ENCODE measurements at regions not wholly inside any gene's neighbourhood (a gene's known extent, or its start where the extent isn't known, plus 50 kb on each side); places are given as distances from the start of the nearest gene placed in this dataset.

GRCh38 chr9:108413809-108414208, 442.0 kb downstream of the ACTL7B start:
- TF ChIP-seq IKZF3 (tag by site-specific recombination; IDR thresholded peaks at IDR 0.05) = no peak
- TF ChIP-seq ZBTB49 (tag by site-specific recombination; IDR thresholded peaks at IDR 0.05; ENCODE audit: low read depth) = no peak
- TF ChIP-seq CTCF (tag by site-specific recombination; IDR thresholded peaks at IDR 0.05) = no peak
- TF ChIP-seq ZFP69B (tag by site-specific recombination; IDR thresholded peaks at IDR 0.05) = no peak
